Ectodermal cell (in vitro differentiated cells): ENCODE measurements at regions not wholly inside any gene's neighbourhood (a gene's known extent, or its start where the extent isn't known, plus 50 kb on each side); places are given as distances from the start of the nearest gene placed in this dataset.

Source experiments
- H3K27ac ChIP-seq: 2 replicates; pipeline ENCODE4 v1.7.0; 2013; ENCODE audit warnings: mild to moderate bottlenecking, low read depth, low read length; ENCODE audit not compliant: insufficient read depth, poor library complexity, severe bottlenecking
- H3K27me3 ChIP-seq: 2 replicates; pipeline ENCODE4 v1.7.0; 2013; ENCODE audit warnings: mild to moderate bottlenecking, low read length; ENCODE audit not compliant: insufficient read depth, control insufficient read depth, poor library complexity, severe bottlenecking
- H3K36me3 ChIP-seq: one replicate; pipeline ENCODE4 v1.7.0; 2013; ENCODE audit warnings: low read length; ENCODE audit not compliant: control insufficient read depth, insufficient read depth
- H3K4me1 ChIP-seq: one replicate; pipeline ENCODE4 v1.7.0; 2013; ENCODE audit warnings: low read length; ENCODE audit not compliant: control insufficient read depth, insufficient read depth
- H3K4me3 ChIP-seq: 2 replicates; pipeline ENCODE4 v1.7.0; 2013; ENCODE audit warnings: low read depth, low read length, control low read depth; ENCODE audit not compliant: insufficient read depth
- H3K9me3 ChIP-seq: 2 replicates; pipeline ENCODE4 v1.7.0; 2013; ENCODE audit warnings: mild to moderate bottlenecking, low read length, moderate library complexity; ENCODE audit not compliant: control insufficient read depth
- WGBS, 2 experiments: methylation state at CpG; one replicate each; pipeline ENCODE4 v1.1.7; 2013; ENCODE audit warnings: missing lambda C conversion rate in 2 of 2; 5-methylcytosine and 5-hydroxymethylcytosine counted together

GRCh38 chr12:77372494-77372893, 307.1 kb upstream of the E2F7 start:
- 71 to 100% methylated on average over 1 of the region's 1 CpG for WGBS, 2 experiments
- Histone ChIP-seq H3K27ac (no peak overlapping the region), H3K27me3 (no peaks in the 10 kb centered on the region), H3K36me3 (no peaks in the 10 kb centered on the region), H3K9me3 (no peaks in the 10 kb centered on the region), H3K4me1 (no peaks in the 10 kb centered on the region), H3K4me3 (no peak overlapping the region)

GRCh38 chr12:77372026-77372425, 306.7 kb upstream of the E2F7 start:
- Histone ChIP-seq H3K27me3 (no peaks in the 10 kb centered on the region), H3K36me3 (no peaks in the 10 kb centered on the region), H3K4me3 (no peak overlapping the region), H3K4me1 (no peaks in the 10 kb centered on the region), H3K9me3 (no peaks in the 10 kb centered on the region), H3K27ac (no peak overlapping the region)
- 91 to 95% methylated on average over 2 of the region's 2 CpGs for whole genome bisulfite sequencing, 2 experiments

- Histone ChIP-seq H3K27me3 (no peaks in the 10 kb centered on the region), H3K27ac (no peak overlapping the region), H3K36me3 (no peaks in the 10 kb centered on the region), H3K4me1 (no peaks in the 10 kb centered on the region), H3K9me3 (no peaks in the 10 kb centered on the region), H3K4me3 (no peak overlapping the region)
- 89 to 92% methylated on average over 2 of the region's 2 CpGs for WGBS, 2 experiments
Measured at GRCh38 chr12:77368379-77368778, 303.0 kb upstream of the E2F7 start.

- H3K27me3 ChIP-seq = no peaks in the 10 kb centered on the region
- WGBS, 2 experiments = 93 to 100% methylated on average over 2 of the region's 2 CpGs
- no peaks in the 10 kb centered on the region for H3K9me3 ChIP-seq
- no peak overlapping the region for H3K4me3 ChIP-seq
- H3K27ac ChIP-seq = no peak overlapping the region
- H3K4me1 ChIP-seq = peaks cover 5% of the 10 kb centered on the region
- no peaks in the 10 kb centered on the region for H3K36me3 ChIP-seq
Measured at GRCh38 chr12:77366616-77367015, 301.2 kb upstream of the E2F7 start.

- Histone ChIP-seq H3K27ac (no peak overlapping the region), H3K4me1 (peaks cover 5% of the 10 kb centered on the region), H3K4me3 (no peak overlapping the region), H3K36me3 (no peaks in the 10 kb centered on the region), H3K9me3 (no peaks in the 10 kb centered on the region), H3K27me3 (no peaks in the 10 kb centered on the region)
- WGBS, 2 experiments = 85 to 93% methylated on average over 1 of the region's 1 CpG
Measured at GRCh38 chr12:77364400-77364799, 299.0 kb upstream of the E2F7 start.

GRCh38 chr12:77362509-77363210, 297.3 kb upstream of the E2F7 start:
- Histone ChIP-seq H3K27ac (no peak overlapping the region), H3K4me3 (no peak overlapping the region), H3K4me1 (peaks cover 5% of the 10 kb centered on the region), H3K27me3 (no peaks in the 10 kb centered on the region), H3K36me3 (no peaks in the 10 kb centered on the region), H3K9me3 (no peaks in the 10 kb centered on the region)
- 57 to 68% methylated on average over 7 of the region's 7 CpGs for WGBS, 2 experiments

- H3K9me3 ChIP-seq = no peaks in the 10 kb centered on the region
- H3K27me3 ChIP-seq = no peaks in the 10 kb centered on the region
Measured at GRCh38 chr12:77357655-77358054, 292.3 kb upstream of the E2F7 start.

GRCh38 chr12:77354766-77355362, 289.5 kb upstream of the E2F7 start:
- WGBS, 2 experiments = 91 to 97% methylated on average over 1 to 2 of the region's 2 CpGs
- Histone ChIP-seq H3K9me3 (no peaks in the 10 kb centered on the region), H3K4me3 (no peak overlapping the region)

More at GRCh38 chr12:77357655-77358054, 292.3 kb upstream of the E2F7 start:
- H3K4me1 ChIP-seq = peaks cover 3% of the 10 kb centered on the region
- 94 to 100% methylated on average over 4 to 6 of the region's 6 CpGs for WGBS, 2 experiments
- H3K4me3 ChIP-seq = no peak overlapping the region
- H3K27ac ChIP-seq = no peak overlapping the region
- H3K36me3 ChIP-seq = no peaks in the 10 kb centered on the region

GRCh38 chr12:77352946-77353345, 287.6 kb upstream of the E2F7 start:
- H3K9me3 ChIP-seq = no peaks in the 10 kb centered on the region
- no peaks in the 10 kb centered on the region for H3K36me3 ChIP-seq

More at GRCh38 chr12:77354766-77355362, 289.5 kb upstream of the E2F7 start:
- Histone ChIP-seq H3K27me3 (no peaks in the 10 kb centered on the region), H3K27ac (no peak overlapping the region), H3K4me1 (no peaks in the 10 kb centered on the region), H3K36me3 (no peaks in the 10 kb centered on the region)

GRCh38 chr12:77351860-77352259, 286.5 kb upstream of the E2F7 start:
- H3K4me1 ChIP-seq = no peaks in the 10 kb centered on the region
- H3K27me3 ChIP-seq = no peaks in the 10 kb centered on the region
- H3K9me3 ChIP-seq = no peaks in the 10 kb centered on the region
- no peak overlapping the region for H3K4me3 ChIP-seq
- H3K36me3 ChIP-seq = no peaks in the 10 kb centered on the region
- H3K27ac ChIP-seq = no peak overlapping the region

More at GRCh38 chr12:77352946-77353345, 287.6 kb upstream of the E2F7 start:
- whole genome bisulfite sequencing, 2 experiments = 90 to 96% methylated on average over 1 of the region's 1 CpG
- no peak overlapping the region for H3K27ac ChIP-seq
- H3K27me3 ChIP-seq = no peaks in the 10 kb centered on the region
- H3K4me1 ChIP-seq = no peaks in the 10 kb centered on the region
- H3K4me3 ChIP-seq = no peak overlapping the region
